GM18511 (cell line): ENCODE measurements at regions not wholly inside any gene's neighbourhood (a gene's known extent, or its start where the extent isn't known, plus 50 kb on each side); places are given as distances from the start of the nearest gene placed in this dataset.

Source experiments
- ATAC-seq: cut with Tn5 transposase; IDR thresholded peaks from one replicate; pipeline ENCODE4 v1.9.1; 2021; ENCODE audit warnings: mild to moderate bottlenecking, moderate library complexity; ENCODE audit not compliant: unreplicated experiment

GRCh38 chr21:15149600-15150224, 84.9 kb upstream of the NRIP1 start:
- no peak for ATAC-seq

DNA sequence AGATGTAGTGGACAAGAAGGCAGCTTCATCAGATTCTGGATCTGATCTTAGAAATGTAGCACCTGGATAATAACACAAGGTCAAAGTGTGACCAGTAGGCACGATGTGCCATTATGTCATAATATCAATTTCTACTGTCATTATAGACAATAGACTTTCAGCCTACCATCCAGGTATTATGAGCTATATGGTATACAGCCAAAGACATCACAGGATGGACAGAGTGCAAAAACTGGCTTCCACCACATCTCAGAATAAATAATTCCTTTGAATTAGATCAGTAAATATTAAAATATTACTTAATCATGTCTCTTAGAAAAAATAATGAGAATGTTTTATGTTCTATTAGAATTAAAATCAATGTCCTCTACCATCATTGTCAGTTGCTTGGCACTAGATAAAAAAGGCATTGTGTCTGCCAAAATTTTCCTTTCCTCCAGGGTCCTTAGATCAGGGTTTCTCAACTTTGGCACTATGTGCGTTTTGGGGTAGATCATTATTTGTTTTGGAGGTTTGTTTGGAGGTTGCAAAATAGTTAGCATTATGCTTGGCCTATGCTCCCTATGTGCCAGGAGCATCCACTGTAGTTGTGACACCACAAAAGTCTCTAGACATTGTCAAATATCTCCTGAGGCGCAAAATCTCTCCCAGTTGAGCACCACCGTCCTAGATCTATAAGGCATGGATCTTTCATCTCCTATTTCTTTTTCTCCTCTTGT, 86.7 kb upstream of the NRIP1 start:
- ATAC-seq: no peak

GRCh38 chr21:15152591-15152990, 87.8 kb upstream of the NRIP1 start:
- ATAC-seq: no peak

DNA sequence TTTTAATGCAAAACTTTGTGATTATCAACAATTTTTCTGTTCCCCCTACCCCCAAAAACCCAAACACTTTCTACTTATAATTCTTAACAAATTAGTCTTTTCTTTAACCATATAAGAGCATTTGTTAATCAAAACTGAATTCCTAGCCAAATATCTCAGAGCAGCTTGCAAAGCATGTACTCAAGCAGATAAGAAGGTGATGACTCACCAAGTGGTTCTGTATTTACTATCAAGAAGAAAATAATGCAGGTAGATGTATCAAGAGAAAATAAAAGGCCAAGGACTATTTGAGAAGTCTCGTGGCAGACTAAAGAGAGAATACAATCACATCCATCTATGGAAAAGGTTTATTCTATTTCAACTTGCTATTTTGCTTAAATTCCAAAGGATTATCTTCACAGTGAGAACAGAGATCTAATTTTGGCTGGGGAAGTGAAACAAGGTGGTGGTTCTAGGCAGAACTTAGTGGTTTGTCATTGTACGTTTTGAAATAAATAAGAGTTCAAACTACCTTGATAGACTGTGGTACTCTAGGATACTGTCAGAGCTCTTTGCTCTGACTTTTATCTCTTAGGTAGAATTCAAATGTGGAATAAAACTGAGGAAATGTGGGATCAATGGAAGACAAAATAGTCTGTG, 94.7 kb upstream of the NRIP1 start:
- ATAC-seq: peak; percentile 90

- ATAC-seq: no peak
These were observed 95.3 kb upstream of the NRIP1 start for GRCh38 chr21:15160136-15160535.

GRCh38 chr21:15162921-15163320, 98.1 kb upstream of the NRIP1 start:
- ATAC-seq: no peak

DNA sequence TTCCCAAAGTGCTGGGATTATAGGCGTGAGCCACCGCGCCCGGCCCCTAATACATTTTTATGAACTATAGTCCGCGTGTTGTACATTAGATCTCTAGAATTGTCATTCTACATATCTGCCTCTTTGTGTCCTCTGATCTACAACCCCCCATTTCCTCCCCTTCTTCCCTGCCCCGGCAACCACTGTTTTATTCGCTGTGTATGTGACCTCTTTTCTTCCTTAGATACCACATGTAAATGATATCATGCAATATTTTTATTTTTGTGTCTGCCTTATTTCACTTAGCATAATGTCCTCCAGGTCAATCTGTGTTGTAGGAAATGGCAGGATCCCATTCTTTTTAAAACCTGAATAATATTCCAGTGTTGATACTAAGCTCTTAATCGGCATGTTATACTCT, 99.5 kb upstream of the NRIP1 start:
- no peak for ATAC-seq

- no peak for ATAC-seq
These were observed 100.0 kb upstream of the NRIP1 start for GRCh38 chr21:15164678-15165303.

DNA sequence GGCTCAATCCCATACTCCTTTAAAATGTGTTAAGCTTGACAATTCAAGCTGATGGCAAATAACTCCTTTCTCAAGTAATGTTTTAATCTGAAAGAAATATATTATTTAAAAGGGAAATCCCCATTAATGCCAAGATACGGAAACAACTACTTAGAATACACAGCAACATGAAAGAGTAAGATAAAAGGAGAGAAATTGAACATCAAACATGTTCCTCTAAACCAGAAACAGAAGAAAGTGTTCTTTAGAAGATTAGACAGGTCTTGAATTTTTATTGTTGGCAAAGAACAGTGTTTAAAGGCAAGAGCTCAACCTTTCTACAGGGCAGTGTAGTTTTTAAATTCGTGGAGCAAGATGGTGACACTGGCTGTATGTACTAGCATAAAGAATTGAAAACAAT, 105.8 kb upstream of the NRIP1 start:
- ATAC-seq: no peak

DNA sequence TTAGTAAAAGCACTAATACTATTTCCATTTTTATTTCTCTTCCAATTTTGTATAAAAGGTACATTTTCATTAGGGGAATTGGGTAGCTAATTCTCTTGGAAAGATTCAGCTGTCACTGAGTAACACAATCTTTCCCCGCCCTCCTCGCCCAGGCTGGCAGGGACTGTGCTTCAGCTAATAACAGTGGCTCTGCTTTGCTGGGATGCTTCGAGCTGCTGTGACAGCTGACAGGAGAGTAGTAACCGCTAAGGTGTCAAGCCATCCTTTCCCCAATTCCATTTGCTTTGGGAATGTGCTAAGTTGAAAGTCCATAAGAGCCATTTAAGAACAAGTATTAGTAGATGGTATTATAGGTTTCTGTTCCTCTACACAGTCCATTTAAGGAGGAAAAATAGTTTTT, 106.7 kb upstream of the NRIP1 start:
- no peak for ATAC-seq

- ATAC-seq: no peak
These were observed 108.2 kb upstream of the NRIP1 start for GRCh38 chr21:15172963-15173362.

GRCh38 chr21:15174923-15175322, 110.1 kb upstream of the NRIP1 start:
- ATAC-seq: no peak

GRCh38 chr21:15182731-15183130, 117.9 kb upstream of the NRIP1 start:
- no peak for ATAC-seq

DNA sequence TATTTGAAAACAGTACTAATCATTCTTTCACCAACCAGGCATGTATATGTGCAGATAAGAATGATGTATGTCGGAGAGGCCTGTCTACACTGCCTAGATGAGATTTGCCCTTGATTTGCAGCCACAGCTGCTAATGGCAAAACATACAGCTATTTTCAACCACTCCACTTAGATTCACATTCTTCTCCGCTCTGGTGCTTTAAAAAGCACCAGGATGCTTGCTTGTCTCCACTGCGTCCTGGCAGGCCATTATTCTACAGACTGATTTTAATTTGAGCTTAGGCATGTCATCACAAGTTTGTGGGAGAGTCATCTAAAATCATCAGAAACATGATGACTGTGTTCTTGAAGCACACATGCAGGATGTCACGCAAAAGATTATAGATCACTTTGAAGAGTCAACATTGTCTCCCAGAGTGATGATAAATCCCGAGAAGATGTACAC, 119.0 kb upstream of the NRIP1 start:
- ATAC-seq: no peak

DNA sequence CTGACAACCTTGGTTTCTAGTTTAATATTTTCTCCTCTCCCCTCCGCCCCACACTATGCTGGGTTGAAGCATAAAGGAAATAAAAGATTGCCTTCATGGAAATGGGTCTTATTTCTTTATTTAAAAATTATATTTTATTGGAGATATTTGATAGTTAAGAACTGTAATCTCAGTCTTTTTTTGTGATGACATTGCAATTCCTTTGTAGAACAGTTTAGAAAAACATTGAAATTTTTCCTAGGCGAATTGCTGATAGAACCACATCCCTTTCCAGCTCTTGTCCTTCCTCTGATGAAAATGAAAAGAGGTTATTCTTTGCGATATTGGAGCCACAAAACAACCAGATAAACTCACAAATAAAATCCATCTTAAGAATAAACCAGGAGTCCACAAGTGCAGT, 125.6 kb upstream of the NRIP1 start:
- no peak for ATAC-seq

DNA sequence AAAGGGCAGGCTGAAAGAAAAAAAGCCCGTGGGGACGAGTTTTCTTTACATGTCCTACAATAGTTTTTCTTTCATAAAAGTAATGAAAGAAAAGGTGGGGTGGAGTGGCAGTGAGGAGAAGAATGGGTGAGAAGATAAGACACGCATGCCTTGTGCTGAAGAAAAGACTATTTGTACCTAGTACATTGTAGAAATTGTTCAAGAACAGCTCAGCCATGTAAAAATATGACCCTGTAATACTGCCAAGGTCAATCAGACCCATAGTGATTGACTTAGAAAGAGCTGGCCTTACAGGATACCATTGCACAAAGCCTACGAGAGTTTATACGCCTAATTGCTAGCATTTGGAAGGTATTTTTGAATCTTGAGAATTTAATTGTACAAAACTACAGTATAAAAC, 126.0 kb upstream of the NRIP1 start:
- ATAC-seq: no peak

GRCh38 chr21:15191342-15191741, 126.5 kb upstream of the NRIP1 start:
- ATAC-seq: no peak

GRCh38 chr21:15192243-15192642, 127.4 kb upstream of the NRIP1 start:
- ATAC-seq: no peak

GRCh38 chr21:15193937-15194336, 129.1 kb upstream of the NRIP1 start:
- ATAC-seq: no peak

DNA sequence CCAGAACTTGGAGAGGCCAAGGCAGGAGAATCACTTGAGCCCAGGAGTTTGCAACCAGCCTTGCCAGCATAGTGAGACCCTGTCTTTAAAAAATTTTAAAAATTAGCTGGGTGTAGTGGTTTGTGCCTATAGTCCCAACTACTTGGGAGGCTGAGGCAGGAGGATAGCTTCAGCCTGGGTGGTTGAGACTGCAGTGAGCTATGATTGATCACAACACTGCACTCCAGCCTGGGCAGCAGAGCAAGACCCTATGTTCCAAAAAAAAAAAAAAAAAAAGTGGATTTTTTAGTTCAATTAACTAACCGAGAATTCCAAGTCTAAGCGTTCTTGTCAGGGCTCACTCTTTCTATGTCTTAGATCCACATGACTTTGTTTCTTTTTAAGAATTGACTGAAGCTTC, 130.3 kb upstream of the NRIP1 start:
- no peak for ATAC-seq

- ATAC-seq: no peak
These were observed 131.0 kb upstream of the NRIP1 start for GRCh38 chr21:15195768-15196167.

DNA sequence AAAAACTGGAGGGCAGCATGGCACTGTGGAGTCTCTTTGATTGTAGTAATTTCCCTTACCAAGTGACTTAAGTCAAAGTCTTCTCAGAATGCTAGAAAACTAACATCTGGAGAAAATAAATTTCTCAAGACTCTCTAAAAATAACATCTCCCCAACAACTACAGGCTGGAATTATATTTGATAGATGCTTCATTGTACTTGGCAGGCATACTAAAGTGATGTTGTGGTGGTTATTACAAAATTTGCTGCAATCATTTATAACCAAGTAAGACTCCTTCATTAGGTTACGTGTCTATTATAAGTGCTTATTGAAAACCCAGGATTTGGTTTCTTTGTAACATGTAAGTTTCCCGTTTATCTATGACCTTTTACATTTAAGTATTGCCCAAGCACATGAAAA, 132.9 kb upstream of the NRIP1 start:
- no peak for ATAC-seq
